ENCODE measurements at regions not wholly inside any gene's neighbourhood (a gene's known extent, or its start where the extent isn't known, plus 50 kb on each side); places are given as distances from the start of the nearest gene placed in this dataset.

GRCh38 chr5:106962464-106963230 lies 708.1 kb downstream of the EFNA5 start:
- DNase-seq (ENCODE audit: low read depth), result no peak
- H3K4me3 ChIP-seq (ENCODE audit: low read length), result no peak overlapping the region
- TF ChIP-seq CTCF (conservative IDR thresholded peaks at IDR 0.05; ENCODE audit: low read depth, low read length), result no peak

- no peak for TF ChIP-seq CTCF (conservative IDR thresholded peaks at IDR 0.05; ENCODE audit: low read depth, low read length)
- H3K4me3 ChIP-seq (ENCODE audit: low read length), result no peak overlapping the region
- no peak for DNase-seq (ENCODE audit: low read depth)
Observed at GRCh38 chr5:106959387-106959786, 711.4 kb downstream of the EFNA5 start.

- no peak for TF ChIP-seq CTCF (conservative IDR thresholded peaks at IDR 0.05; ENCODE audit: low read depth, low read length)
- no peak overlapping the region for H3K4me3 ChIP-seq (ENCODE audit: low read length)
- DNase-seq (ENCODE audit: low read depth), result no peak
Observed at GRCh38 chr5:106957336-106957735, 713.4 kb downstream of the EFNA5 start.

- no peak overlapping the region for H3K4me3 ChIP-seq (ENCODE audit: low read length)
- no peak for DNase-seq (ENCODE audit: low read depth)
- TF ChIP-seq CTCF (conservative IDR thresholded peaks at IDR 0.05; ENCODE audit: low read depth, low read length), result no peak
Observed at GRCh38 chr5:106956886-106957285, 713.9 kb downstream of the EFNA5 start.

GRCh38 chr5:106956187-106956586 lies 714.5 kb downstream of the EFNA5 start:
- no peak for TF ChIP-seq CTCF (conservative IDR thresholded peaks at IDR 0.05; ENCODE audit: low read depth, low read length)
- no peak for DNase-seq (ENCODE audit: low read depth)
- no peak overlapping the region for H3K4me3 ChIP-seq (ENCODE audit: low read length)

GRCh38 chr5:106940986-106941385 lies 729.8 kb downstream of the EFNA5 start:
- no peak overlapping the region for H3K4me3 ChIP-seq (ENCODE audit: low read length)
- peak; percentile 75 for DNase-seq (ENCODE audit: low read depth)
- no peak for TF ChIP-seq CTCF (conservative IDR thresholded peaks at IDR 0.05; ENCODE audit: low read depth, low read length)

GRCh38 chr5:106940301-106940846 lies 730.4 kb downstream of the EFNA5 start:
- no peak for TF ChIP-seq CTCF (conservative IDR thresholded peaks at IDR 0.05; ENCODE audit: low read depth, low read length)
- H3K4me3 ChIP-seq (ENCODE audit: low read length), result no peak overlapping the region
- DNase-seq (ENCODE audit: low read depth), result no peak
